HepG2 (cell line): ENCODE measurements at regions not wholly inside any gene's neighbourhood (a gene's known extent, or its start where the extent isn't known, plus 50 kb on each side); places are given as distances from the start of the nearest gene placed in this dataset.
A peak's percentile ranks its signal among the peaks of the same experiment; 100 is the strongest.

Experiments used
- AFF4 ChIP-seq: sonication (generic); formaldehyde crosslinking; IDR thresholded peaks from 2 replicates; pipeline ENCODE4 v1.4.0; 2020; ENCODE audit warnings: missing genetic modification reagents
- CTCF ChIP-seq: sonication (generic); formaldehyde crosslinking; IDR thresholded peaks from 2 replicates; pipeline ENCODE4 v1.5.0; 2020; ENCODE audit warnings: mild to moderate bottlenecking, missing genetic modification reagents, moderate library complexity
- FOXO1 ChIP-seq: sonication (generic); formaldehyde crosslinking; IDR thresholded peaks from 2 replicates; pipeline ENCODE4 v1.4.0; 2020; ENCODE audit warnings: missing genetic modification reagents
- JUND ChIP-seq: sonication (generic); formaldehyde crosslinking; IDR thresholded peaks from 2 replicates; pipeline ENCODE4 v1.8.0; 2022; ENCODE audit warnings: mild to moderate bottlenecking, missing genetic modification reagents
- SSRP1 ChIP-seq: IDR thresholded peaks from 2 replicates; pipeline ENCODE4 v1.6.1; 2016; ENCODE audit warnings: control low read depth
- ZBTB26 ChIP-seq: IDR thresholded peaks from 2 replicates; pipeline ENCODE4 v1.6.1; 2016; ENCODE audit warnings: missing compliant biosample characterization, missing genetic modification reagents, borderline replicate concordance
- ZBTB42 ChIP-seq: sonication (generic); formaldehyde crosslinking; IDR thresholded peaks from 2 replicates; pipeline ENCODE4 v1.5.0; 2020; ENCODE audit warnings: mild to moderate bottlenecking, missing genetic modification reagents
- ZHX2 ChIP-seq, 2 experiments: sonication (generic) in 1 of 2; formaldehyde crosslinking in 1 of 2; IDR thresholded peaks; 2 replicates each; pipeline versions ENCODE4 v1.6.1 to v1.9.0; 2014 to 2022; ENCODE audit warnings: antibody characterized with exemption in 1 of 2, borderline replicate concordance in 1 of 2, inconsistent platforms in 1 of 2, low read depth in 1 of 2, missing genetic modification reagents in 1 of 2

GRCh38 chr17:65438708-65439294 is 122.6 kb downstream of the AXIN2 start:
- TF ChIP-seq ZBTB26 (CRISPR knock-in tag) = 0 out of 2 replicates have a peak, but pooled peaks have one; percentile 32
- TF ChIP-seq CTCF (CRISPR knock-in tag) = no peak
- no peak for TF ChIP-seq AFF4 (CRISPR knock-in tag)
- peak; percentile 65; the same call in 1 of the 2 replicates for TF ChIP-seq FOXO1 (CRISPR knock-in tag)
- no peak for TF ChIP-seq SSRP1 (CRISPR knock-in tag)
- no peak for TF ChIP-seq JUND
- TF ChIP-seq ZBTB42 (CRISPR knock-in tag) = no peak
- TF ChIP-seq ZHX2 (IDR thresholded peaks at IDR 0.05; ENCODE audit: low read depth) = no peak
- no peak for TF ChIP-seq ZHX2 (CRISPR knock-in tag; IDR thresholded peaks at IDR 0.05; ENCODE audit: borderline replicate concordance)
